IMR-90 (cell line): ENCODE measurements at regions not wholly inside any gene's neighbourhood (a gene's known extent, or its start where the extent isn't known, plus 50 kb on each side); places are given as distances from the start of the nearest gene placed in this dataset.

Experiments used
- BHLHE40 ChIP-seq: fragments of 150-350 bp; IDR thresholded peaks from 2 replicates; pipeline ENCODE4 v1.6.1; 2016; ENCODE audit warnings: mild to moderate bottlenecking, low read depth, low read length
- CEBPB ChIP-seq: IDR thresholded peaks from 2 replicates; pipeline ENCODE4 v1.6.1; 2012; ENCODE audit warnings: low read depth, low read length, improper control_type of control experiment
- FOS ChIP-seq: fragments of 150-350 bp; IDR thresholded peaks from 2 replicates; pipeline ENCODE4 v1.6.1; 2016; ENCODE audit warnings: low read depth, low read length
- POLR2A ChIP-seq: IDR thresholded peaks from 2 replicates; pipeline ENCODE4 v1.6.1; 2012; ENCODE audit warnings: mild to moderate bottlenecking, low read depth, low read length
- RAD21 ChIP-seq: IDR thresholded peaks from 2 replicates; pipeline ENCODE4 v1.6.1; 2012; ENCODE audit warnings: low read length, improper control_type of control experiment
- SMC3 ChIP-seq: fragments of 150-350 bp; IDR thresholded peaks from 2 replicates; pipeline ENCODE4 v1.6.1; 2016; ENCODE audit warnings: low read depth, mild to moderate bottlenecking, antibody characterized with exemption, low read length, moderate library complexity
- TF ChIP-seq, protein P1 (sequence below): conservative IDR thresholded peaks from 2 replicates; pipeline ENCODE4 v1.5.1; 2012; ENCODE audit warnings: mild to moderate bottlenecking, low read depth, low read length, improper control_type of control experiment

- TF ChIP-seq, protein P1, sequence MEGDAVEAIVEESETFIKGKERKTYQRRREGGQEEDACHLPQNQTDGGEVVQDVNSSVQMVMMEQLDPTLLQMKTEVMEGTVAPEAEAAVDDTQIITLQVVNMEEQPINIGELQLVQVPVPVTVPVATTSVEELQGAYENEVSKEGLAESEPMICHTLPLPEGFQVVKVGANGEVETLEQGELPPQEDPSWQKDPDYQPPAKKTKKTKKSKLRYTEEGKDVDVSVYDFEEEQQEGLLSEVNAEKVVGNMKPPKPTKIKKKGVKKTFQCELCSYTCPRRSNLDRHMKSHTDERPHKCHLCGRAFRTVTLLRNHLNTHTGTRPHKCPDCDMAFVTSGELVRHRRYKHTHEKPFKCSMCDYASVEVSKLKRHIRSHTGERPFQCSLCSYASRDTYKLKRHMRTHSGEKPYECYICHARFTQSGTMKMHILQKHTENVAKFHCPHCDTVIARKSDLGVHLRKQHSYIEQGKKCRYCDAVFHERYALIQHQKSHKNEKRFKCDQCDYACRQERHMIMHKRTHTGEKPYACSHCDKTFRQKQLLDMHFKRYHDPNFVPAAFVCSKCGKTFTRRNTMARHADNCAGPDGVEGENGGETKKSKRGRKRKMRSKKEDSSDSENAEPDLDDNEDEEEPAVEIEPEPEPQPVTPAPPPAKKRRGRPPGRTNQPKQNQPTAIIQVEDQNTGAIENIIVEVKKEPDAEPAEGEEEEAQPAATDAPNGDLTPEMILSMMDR: no peak
- TF ChIP-seq POLR2A: no peak
- no peak for TF ChIP-seq RAD21
- no peak for TF ChIP-seq BHLHE40
- TF ChIP-seq FOS: no peak
- TF ChIP-seq CEBPB: peak; percentile 45; the same call in 1 of the 2 replicates
- TF ChIP-seq SMC3: no peak
Observed at GRCh38 chr5:143738417-143739401, 73.3 kb upstream of the HMHB1 start.
